Liver (tissue), 8 donors: ENCODE measurements at regions not wholly inside any gene's neighbourhood (a gene's known extent, or its start where the extent isn't known, plus 50 kb on each side); places are given as distances from the start of the nearest gene placed in this dataset.

Experiments
- DNase-seq: peaks from one replicate; pipeline ENCODE4 v3.0.0-alpha.2; 2017; ENCODE audit warnings: low spot score
- H3K27ac ChIP-seq, 2 donors: one replicate each; pipeline ENCODE4 v1.7.0; 2013; ENCODE audit warnings: inconsistent platforms in 2 of 2, low read length in 2 of 2, control low read depth in 1 of 2, low read depth in 1 of 2, mild to moderate bottlenecking in 1 of 2
- H3K27me3 ChIP-seq, 4 donors: one replicate each; pipeline versions ENCODE4 v1.6.1 to v1.7.0; 2013; ENCODE audit warnings: low read length in 3 of 4, inconsistent platforms in 1 of 4, mild to moderate bottlenecking in 1 of 4, moderate library complexity in 1 of 4; ENCODE audit not compliant: control insufficient read depth in 4 of 4, insufficient read depth in 4 of 4
- H3K36me3 ChIP-seq, 4 donors: one replicate each; pipeline versions ENCODE4 v1.6.1 to v1.7.0; 2013; ENCODE audit warnings: low read length in 3 of 4, mild to moderate bottlenecking in 3 of 4, low read depth in 1 of 4, moderate library complexity in 1 of 4; ENCODE audit not compliant: control insufficient read depth in 4 of 4, insufficient read depth in 3 of 4
- H3K4me1 ChIP-seq, 4 donors: one replicate each; pipeline versions ENCODE4 v1.6.1 to v1.7.0; 2013; ENCODE audit warnings: low read length in 3 of 4, mild to moderate bottlenecking in 3 of 4, moderate library complexity in 1 of 4; ENCODE audit not compliant: control insufficient read depth in 4 of 4, insufficient read depth in 4 of 4
- H3K4me3 ChIP-seq, 3 donors: one replicate each; pipeline versions ENCODE4 v1.6.1 to v1.7.0; 2013; ENCODE audit warnings: low read length in 3 of 3, control low read depth in 1 of 3, low read depth in 1 of 3, mild to moderate bottlenecking in 1 of 3
- H3K9ac ChIP-seq, 2 donors: one replicate each; pipeline ENCODE4 v1.7.0; 2013; ENCODE audit warnings: low read length in 2 of 2, mild to moderate bottlenecking in 2 of 2, moderate library complexity in 2 of 2, control low read depth in 1 of 2, low read depth in 1 of 2
- H3K9me3 ChIP-seq, 4 donors: one replicate each; pipeline versions ENCODE4 v1.6.1 to v1.7.0; 2013; ENCODE audit warnings: low read length in 3 of 4; ENCODE audit not compliant: control insufficient read depth in 4 of 4
- ATF3 ChIP-seq: IDR thresholded peaks from 2 replicates; pipeline ENCODE4 v1.6.1; 2016; ENCODE audit warnings: antibody characterized with exemption
- CTCF ChIP-seq: fragments of 150-350 bp; IDR thresholded peaks from 2 replicates; pipeline ENCODE4 v1.5.1; 2017; ENCODE audit warnings: improper control_type of control experiment, low read depth, low read length; ENCODE audit not compliant: missing input control
- EGR1 ChIP-seq, 2 donors: IDR thresholded peaks; 2 replicates each; pipeline ENCODE4 v1.6.1; 2016 to 2018; ENCODE audit warnings: antibody characterized with exemption in 2 of 2, low read depth in 2 of 2
- FOXA1 ChIP-seq: IDR thresholded peaks from 2 replicates; pipeline ENCODE4 v1.6.1; 2016; ENCODE audit warnings: antibody characterized with exemption
- FOXA2 ChIP-seq: IDR thresholded peaks from 2 replicates; pipeline ENCODE4 v1.6.1; 2016; ENCODE audit warnings: antibody characterized with exemption
- GABPA ChIP-seq, 2 donors: IDR thresholded peaks in 1 of 2; conservative IDR thresholded peaks in 1 of 2; 2 replicates each; pipeline ENCODE4 v1.6.1; 2016; ENCODE audit warnings: antibody characterized with exemption in 2 of 2, mild to moderate bottlenecking in 1 of 2, moderate library complexity in 1 of 2
- HNF4A ChIP-seq, 2 donors: conservative IDR thresholded peaks; 2 replicates each; pipeline ENCODE4 v1.6.1; 2016; ENCODE audit warnings: antibody characterized with exemption in 2 of 2, mild to moderate bottlenecking in 2 of 2
- HNF4G ChIP-seq: IDR thresholded peaks from 2 replicates; pipeline ENCODE4 v1.6.1; 2016; ENCODE audit warnings: antibody characterized with exemption
- JUND ChIP-seq, 2 donors: IDR thresholded peaks; 2 replicates each; pipeline ENCODE4 v1.6.1; 2016; ENCODE audit warnings: antibody characterized with exemption in 2 of 2
- NR2F2 ChIP-seq: IDR thresholded peaks from 2 replicates; pipeline ENCODE4 v1.6.1; 2016; ENCODE audit warnings: antibody characterized with exemption
- RXRA ChIP-seq, 2 donors: IDR thresholded peaks; 2 replicates each; pipeline ENCODE4 v1.6.1; 2017 to 2018; ENCODE audit warnings: antibody characterized with exemption in 2 of 2, mild to moderate bottlenecking in 1 of 2
- SP1 ChIP-seq: IDR thresholded peaks from 2 replicates; pipeline ENCODE4 v1.6.1; 2018; ENCODE audit warnings: antibody characterized with exemption, mild to moderate bottlenecking
- TAF1 ChIP-seq: conservative IDR thresholded peaks from 2 replicates; pipeline ENCODE4 v1.6.1; 2016; ENCODE audit warnings: antibody characterized with exemption, mild to moderate bottlenecking
- YY1 ChIP-seq: IDR thresholded peaks from 2 replicates; pipeline ENCODE4 v1.6.1; 2016; ENCODE audit warnings: antibody characterized with exemption, mild to moderate bottlenecking
- WGBS: extraction: QIAGEN DNeasy Blood & Tissue Kit; methylation state at CpG from one replicate; pipeline ENCODE4 v1.1.7; 2013; 5-methylcytosine and 5-hydroxymethylcytosine counted together
- TF ChIP-seq, protein P1 (sequence below): IDR thresholded peaks from 2 replicates; pipeline ENCODE4 v1.6.1; 2016; ENCODE audit warnings: antibody characterized with exemption, mild to moderate bottlenecking
- donor health status: healthy.
- donor health status: healthy.
- donor health status: healthy.
- donor health status: healthy.
- donor health status: healthy.

DNA sequence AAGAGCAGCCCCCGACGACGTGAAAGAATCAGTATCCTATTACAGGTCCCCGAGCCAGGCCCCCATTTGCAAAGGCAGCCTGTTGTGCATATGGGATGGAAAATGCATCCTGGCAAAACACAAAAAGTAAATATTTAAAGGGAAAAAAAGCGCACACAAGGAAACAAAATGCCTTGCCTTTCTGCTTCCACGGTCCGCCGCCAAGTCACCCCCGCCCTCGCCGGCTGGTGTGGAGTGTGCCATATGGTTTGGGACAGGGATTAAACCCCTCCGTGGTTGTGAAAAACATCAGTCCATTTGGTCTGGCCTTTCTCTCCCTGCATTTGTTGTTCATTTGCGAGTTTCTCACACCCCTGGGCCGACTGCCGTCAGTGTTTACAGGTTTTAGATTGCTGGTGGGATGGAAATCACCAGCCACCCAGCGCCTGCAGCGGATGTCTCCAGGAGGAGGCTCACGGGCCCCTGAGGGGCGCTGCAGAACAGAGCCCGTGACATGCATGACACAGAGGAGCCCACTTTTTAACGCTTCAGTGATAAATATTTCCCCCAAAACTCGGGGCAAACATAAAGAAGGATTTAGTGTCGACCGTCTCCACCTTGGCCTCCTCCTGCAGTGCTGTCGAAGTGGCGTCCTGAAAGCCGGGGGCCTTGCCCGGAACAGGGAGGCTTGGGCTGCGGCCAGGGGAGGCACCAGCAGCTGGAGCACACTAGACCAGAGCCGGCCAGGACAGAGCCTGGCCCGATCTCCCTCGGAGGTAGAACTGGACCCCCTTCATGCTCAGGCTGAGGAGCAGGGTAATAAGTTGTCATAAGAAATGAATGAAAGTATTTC, 161.5 kb downstream of the HSD17B3 start:
- H3K27ac ChIP-seq = no peak overlapping the region

GRCh38 chr9:96139592-96140295, 162.2 kb downstream of the HSD17B3 start:
- TF ChIP-seq ATF3 (no peak), EGR1 (IDR thresholded peaks at IDR 0.05; ENCODE audit: low read depth in 2 of 2) (no peak), NR2F2 (no peak), GABPA (IDR thresholded peaks at IDR 0.05 in 1 of 2, conservative IDR thresholded peaks at IDR 0.05 in 1 of 2) (no peak), HNF4A (conservative IDR thresholded peaks at IDR 0.05) (no peak), CTCF (no peak), YY1 (no peak), TAF1 (no peak), FOXA2 (no peak)
- TF ChIP-seq, protein P1, sequence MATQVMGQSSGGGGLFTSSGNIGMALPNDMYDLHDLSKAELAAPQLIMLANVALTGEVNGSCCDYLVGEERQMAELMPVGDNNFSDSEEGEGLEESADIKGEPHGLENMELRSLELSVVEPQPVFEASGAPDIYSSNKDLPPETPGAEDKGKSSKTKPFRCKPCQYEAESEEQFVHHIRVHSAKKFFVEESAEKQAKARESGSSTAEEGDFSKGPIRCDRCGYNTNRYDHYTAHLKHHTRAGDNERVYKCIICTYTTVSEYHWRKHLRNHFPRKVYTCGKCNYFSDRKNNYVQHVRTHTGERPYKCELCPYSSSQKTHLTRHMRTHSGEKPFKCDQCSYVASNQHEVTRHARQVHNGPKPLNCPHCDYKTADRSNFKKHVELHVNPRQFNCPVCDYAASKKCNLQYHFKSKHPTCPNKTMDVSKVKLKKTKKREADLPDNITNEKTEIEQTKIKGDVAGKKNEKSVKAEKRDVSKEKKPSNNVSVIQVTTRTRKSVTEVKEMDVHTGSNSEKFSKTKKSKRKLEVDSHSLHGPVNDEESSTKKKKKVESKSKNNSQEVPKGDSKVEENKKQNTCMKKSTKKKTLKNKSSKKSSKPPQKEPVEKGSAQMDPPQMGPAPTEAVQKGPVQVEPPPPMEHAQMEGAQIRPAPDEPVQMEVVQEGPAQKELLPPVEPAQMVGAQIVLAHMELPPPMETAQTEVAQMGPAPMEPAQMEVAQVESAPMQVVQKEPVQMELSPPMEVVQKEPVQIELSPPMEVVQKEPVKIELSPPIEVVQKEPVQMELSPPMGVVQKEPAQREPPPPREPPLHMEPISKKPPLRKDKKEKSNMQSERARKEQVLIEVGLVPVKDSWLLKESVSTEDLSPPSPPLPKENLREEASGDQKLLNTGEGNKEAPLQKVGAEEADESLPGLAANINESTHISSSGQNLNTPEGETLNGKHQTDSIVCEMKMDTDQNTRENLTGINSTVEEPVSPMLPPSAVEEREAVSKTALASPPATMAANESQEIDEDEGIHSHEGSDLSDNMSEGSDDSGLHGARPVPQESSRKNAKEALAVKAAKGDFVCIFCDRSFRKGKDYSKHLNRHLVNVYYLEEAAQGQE = no peak
- Histone ChIP-seq H3K27ac (no peak overlapping the region), H3K4me1 (no peaks in the 10 kb centered on the region), H3K36me3 (no peaks in the 10 kb centered on the region), H3K9me3 (no peaks in the 10 kb centered on the region), H3K9ac (no peak overlapping the region), H3K27me3 (no peaks in the 10 kb centered on the region), H3K4me3 (no peak overlapping the region)
- DNase-seq = no peak
- WGBS = 75% methylated on average over 15 of the region's 15 CpGs

More for the DNA sequence above, 161.5 kb downstream of the HSD17B3 start:
- H3K27me3 ChIP-seq = no peaks in the 10 kb centered on the region
- TF ChIP-seq FOXA1 = no peak
- no peak for TF ChIP-seq TAF1
- TF ChIP-seq JUND (IDR thresholded peaks at IDR 0.05) = no peak
- TF ChIP-seq SP1 = no peak
- TF ChIP-seq RXRA (IDR thresholded peaks at IDR 0.05) = no peak
- no peak for TF ChIP-seq HNF4A (conservative IDR thresholded peaks at IDR 0.05)
- no peak for TF ChIP-seq CTCF
- TF ChIP-seq HNF4G = no peak
- no peaks in the 10 kb centered on the region for H3K9me3 ChIP-seq
- H3K4me3 ChIP-seq = no peak overlapping the region
- DNase-seq = no peak
- H3K9ac ChIP-seq = no peak overlapping the region
- H3K36me3 ChIP-seq = no peaks in the 10 kb centered on the region
- WGBS = 73% methylated on average over 32 of the region's 32 CpGs
- no peaks in the 10 kb centered on the region for H3K4me1 ChIP-seq
